NCI-H1092 treated with DMSO at 0.1 percent for 48 hours (cell line): ENCODE measurements at regions not wholly inside any gene's neighbourhood (a gene's known extent, or its start where the extent isn't known, plus 50 kb on each side); places are given as distances from the start of the nearest gene placed in this dataset.
"Not testable (repeated sequence)": the region's sequence is repeated elsewhere in the genome, so short reads cannot be mapped to it uniquely, and the experiment has no call there.

Experiments
- DNase-seq: peaks from one replicate; lab custom pipeline; 2025; lab: John Stamatoyannopoulos, UW

- no peak for DNase-seq
Observed at GRCh38 chr11:28976012-28976800, 868.0 kb downstream of the METTL15 start.

GRCh38 chr11:28969832-28970231 lies 861.6 kb downstream of the METTL15 start:
- no peak for DNase-seq

GRCh38 chr11:28966951-28967350 lies 858.8 kb downstream of the METTL15 start:
- DNase-seq = no peak

DNA sequence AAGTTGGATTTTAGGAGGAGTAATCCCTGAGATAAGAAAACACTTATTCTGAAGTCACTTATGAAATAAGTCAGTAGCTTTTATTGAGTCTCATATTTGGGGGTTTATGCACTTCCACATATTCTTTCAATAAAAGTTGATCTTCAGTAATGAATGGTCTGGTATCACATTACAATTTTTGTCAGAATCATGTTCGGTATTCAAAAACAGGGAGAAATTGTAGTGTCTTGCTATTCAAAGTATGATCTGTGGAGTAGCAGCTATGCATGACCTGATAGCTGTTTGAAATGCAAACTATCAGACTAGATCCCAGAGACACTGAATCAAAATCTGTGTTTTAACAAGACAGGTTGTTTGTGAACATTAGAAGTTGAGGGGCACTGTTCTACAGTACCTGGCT lies 857.6 kb downstream of the METTL15 start:
- DNase-seq = no peak

- DNase-seq = no peak
Observed at GRCh38 chr11:28964811-28965210, 856.6 kb downstream of the METTL15 start.

- no peak for DNase-seq
Observed at GRCh38 chr11:28963187-28963586, 855.0 kb downstream of the METTL15 start.

DNA sequence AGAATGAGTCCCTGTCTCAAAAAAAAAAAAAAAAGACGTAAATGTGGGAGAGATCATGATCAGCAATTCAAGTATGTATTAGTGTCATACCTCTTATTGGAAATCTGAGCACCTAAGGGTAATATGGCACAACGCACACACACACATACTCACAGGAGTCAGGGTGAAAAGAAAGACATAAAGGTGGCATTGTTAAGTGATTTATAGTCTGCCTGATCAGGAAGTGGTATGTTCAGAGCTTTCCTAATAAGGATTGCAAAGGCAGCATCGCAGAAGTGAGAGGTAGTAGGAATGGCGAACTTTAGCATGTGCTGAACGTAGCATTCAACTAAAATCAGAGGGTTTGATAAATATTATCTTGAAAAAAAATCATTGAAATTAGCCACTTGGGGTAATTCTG lies 854.3 kb downstream of the METTL15 start:
- no peak for DNase-seq

DNA sequence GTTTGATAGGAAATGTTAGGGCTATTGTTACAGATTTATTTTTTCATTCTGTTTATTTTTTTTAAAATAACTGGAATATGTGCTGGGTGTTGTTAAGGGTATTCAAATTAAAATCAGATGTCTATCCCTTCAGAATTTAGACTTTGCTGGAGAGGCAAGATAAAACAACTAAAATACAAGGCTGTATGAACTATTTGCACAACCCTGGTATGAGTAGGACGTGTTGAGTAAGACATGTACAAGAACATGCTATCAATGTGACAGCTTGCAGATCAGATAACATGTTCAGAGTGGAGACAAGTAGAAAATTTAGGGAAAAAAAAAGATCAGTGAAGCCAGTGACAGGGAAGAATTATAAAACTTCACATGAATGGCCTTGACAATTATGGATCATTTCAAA lies 853.5 kb downstream of the METTL15 start:
- DNase-seq = no peak

DNA sequence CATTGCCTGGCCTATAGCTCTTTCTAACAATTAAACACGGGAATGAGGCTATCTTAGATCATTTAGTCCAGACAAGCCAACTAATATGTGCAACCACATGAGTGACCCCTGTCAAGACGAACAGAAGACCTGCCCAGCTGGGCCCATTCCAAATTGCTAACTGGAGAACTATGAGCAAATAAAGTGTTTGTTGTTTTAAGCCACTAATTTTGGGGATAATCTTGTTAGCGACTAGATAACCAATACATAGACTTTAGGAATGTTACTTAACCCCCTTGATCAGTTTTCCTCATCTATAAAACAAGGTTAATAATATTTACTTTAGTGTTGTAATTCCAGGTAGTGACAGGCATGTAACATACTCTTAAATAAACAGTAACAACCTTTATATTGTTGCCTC lies 848.3 kb downstream of the METTL15 start:
- DNase-seq = no peak

- no peak for DNase-seq
Observed at GRCh38 chr11:28951191-28951590, 843.0 kb downstream of the METTL15 start.

DNA sequence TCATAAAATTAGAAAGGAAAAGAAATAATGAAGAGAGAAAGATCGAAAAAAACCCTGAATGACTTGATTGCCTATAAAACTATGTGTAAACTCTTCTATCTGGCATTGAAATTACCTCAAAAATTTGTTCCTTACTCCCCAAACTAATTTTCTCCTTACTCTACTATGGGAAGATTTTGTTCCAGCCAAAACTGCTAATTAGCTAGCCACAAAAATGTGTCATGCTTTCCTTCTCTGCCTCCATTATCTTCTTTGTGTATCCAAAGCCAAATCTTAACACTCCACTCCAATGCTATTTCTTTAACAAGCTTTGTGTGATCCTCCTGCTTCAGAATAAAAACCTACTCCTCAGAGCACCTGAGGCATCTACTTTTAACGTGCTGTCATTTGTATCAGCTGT lies 831.2 kb downstream of the METTL15 start:
- DNase-seq = no peak

GRCh38 chr11:28938091-28938490 lies 829.9 kb downstream of the METTL15 start:
- DNase-seq = no peak

- no peak for DNase-seq
Observed at GRCh38 chr11:28932940-28933339, 824.8 kb downstream of the METTL15 start.

- DNase-seq = no peak
Observed at GRCh38 chr11:28924004-28924403, 815.8 kb downstream of the METTL15 start.

- DNase-seq = no peak
Observed at GRCh38 chr11:28922386-28922981, 814.3 kb downstream of the METTL15 start.

GRCh38 chr11:28919194-28919593 lies 811.0 kb downstream of the METTL15 start:
- DNase-seq = no peak

DNA sequence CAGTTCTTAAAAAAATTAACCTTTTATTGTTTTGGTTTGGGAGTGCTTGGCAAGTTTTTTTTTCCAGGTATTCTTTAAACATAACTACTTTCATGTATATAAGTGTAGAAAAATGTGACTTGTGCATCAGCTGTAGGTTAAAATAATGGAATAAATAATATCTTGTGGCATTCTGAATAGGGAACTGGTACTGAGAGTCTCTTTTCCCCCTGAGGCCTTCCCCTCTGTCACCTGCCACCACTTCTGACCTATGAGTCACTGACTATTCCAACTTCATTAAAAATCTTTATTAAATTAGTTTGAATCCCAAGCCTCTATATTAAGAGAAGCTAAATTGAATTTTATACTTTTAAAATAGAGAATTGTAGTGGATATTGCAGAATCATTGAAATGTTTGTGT lies 805.7 kb downstream of the METTL15 start:
- no peak for DNase-seq

- DNase-seq = no peak
Observed at GRCh38 chr11:28911829-28912228, 803.6 kb downstream of the METTL15 start.

DNA sequence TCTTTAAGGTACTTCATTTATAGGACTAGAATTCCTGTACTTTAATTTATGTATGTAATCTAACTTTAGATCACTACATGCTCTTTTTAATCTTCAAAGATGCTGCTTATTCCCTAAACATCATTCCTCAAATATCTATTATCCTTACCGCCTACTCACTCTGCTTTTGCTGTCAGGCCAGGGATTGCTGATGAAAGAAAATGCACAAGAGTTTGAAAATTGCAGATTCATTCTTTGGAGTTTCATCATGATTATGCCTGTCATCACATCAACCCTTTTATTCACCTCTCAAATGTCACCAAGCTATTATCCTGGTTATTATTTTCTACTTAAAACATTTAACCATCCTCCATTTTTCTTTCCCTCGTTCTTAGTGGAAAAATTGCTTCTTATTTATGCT lies 802.7 kb downstream of the METTL15 start:
- no peak for DNase-seq

- no peak for DNase-seq
Observed at GRCh38 chr11:28903716-28904115, 795.5 kb downstream of the METTL15 start.

GRCh38 chr11:28900427-28900826 lies 792.2 kb downstream of the METTL15 start:
- no peak for DNase-seq

DNA sequence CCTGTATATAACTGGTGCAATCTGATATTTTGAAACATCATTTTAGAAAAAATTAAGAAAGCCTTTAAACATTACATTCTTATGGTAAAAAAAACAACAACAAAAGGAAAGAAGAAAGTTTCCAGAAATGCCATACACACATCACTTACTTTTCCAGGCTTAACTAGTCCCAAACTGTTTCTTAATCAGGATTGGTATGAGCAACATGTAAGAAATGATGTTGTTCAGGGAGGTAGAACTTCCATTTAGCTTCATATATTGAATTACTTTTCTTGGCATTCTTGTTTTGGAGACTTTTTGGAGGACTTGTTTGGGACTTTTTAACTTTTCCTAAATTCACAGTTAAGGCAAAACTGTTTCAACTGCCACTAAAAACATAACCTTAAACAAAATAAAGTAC lies 791.5 kb downstream of the METTL15 start:
- no peak for DNase-seq

- DNase-seq = not testable (repeated sequence)
Observed at GRCh38 chr11:28890601-28891040, 782.4 kb downstream of the METTL15 start.

GRCh38 chr11:28887681-28888080 lies 779.5 kb downstream of the METTL15 start:
- DNase-seq = no peak
